Activated B cell treated with CpG ODN at 0.5 μM for 24 hours (primary cell): ENCODE measurements at regions not wholly inside any gene's neighbourhood (a gene's known extent, or its start where the extent isn't known, plus 50 kb on each side); places are given as distances from the start of the nearest gene placed in this dataset.
"Not testable (repeated sequence)": the region's sequence is repeated elsewhere in the genome, so short reads cannot be mapped to it uniquely, and the experiment has no call there.

Source experiments
- ATAC-seq: fragments of 200-7000 bp; cut with Tn5 transposase; one replicate; pipeline ENCODE4 v1.10.0; 2021; ENCODE audit warnings: low read depth, mild to moderate bottlenecking, moderate library complexity
- CTCF ChIA-PET: fragments of 350-600 bp; sonication (Branson Sonifier 250); formaldehyde crosslinking; loops from one replicate; lab custom pipeline; 2021; ENCODE audit warnings: antibody characterized with exemption; lab: Charles Lee
- POLR2A ChIA-PET: fragments of 350-600 bp; sonication (Branson Sonifier 250); formaldehyde crosslinking; loops from one replicate; lab custom pipeline; 2021; ENCODE audit warnings: antibody characterized with exemption; lab: Charles Lee
- DNase-seq: peaks from one replicate; pipeline ENCODE4 v3.0.0; 2022
- H3K27ac Mint-ChIP-seq: one replicate; pipeline ENCODE4 v1.8.0; 2020; ENCODE audit warnings: mixed read lengths
- H3K27me3 Mint-ChIP-seq: one replicate; pipeline ENCODE4 v1.8.0; 2021; ENCODE audit warnings: mixed read lengths
- H3K36me3 Mint-ChIP-seq: one replicate; pipeline ENCODE4 v1.8.0; 2021; ENCODE audit warnings: low read depth, mixed read lengths
- H3K4me1 Mint-ChIP-seq: one replicate; pipeline ENCODE4 v1.8.0; 2021; ENCODE audit warnings: mixed read lengths
- H3K4me3 Mint-ChIP-seq: one replicate; pipeline ENCODE4 v1.8.0; 2020; ENCODE audit warnings: mild to moderate bottlenecking, mixed read lengths
- H3K9me3 Mint-ChIP-seq: one replicate; pipeline ENCODE4 v1.8.0; 2020; ENCODE audit warnings: mixed read lengths
- CTCF ChIP-seq: fragments of 200-600 bp; IDR thresholded peaks from one replicate; pipeline ENCODE4 v1.8.0; 2022; ENCODE audit warnings: antibody characterized with exemption, mild to moderate bottlenecking
- intact Hi-C: fragments of 100-400 bp; cut with micrococcal nuclease; formaldehyde crosslinking; loops from one replicate; pipeline ENCODE4 v1.15.1; 2024

GRCh38 chr17:31646642-31647041, 212.4 kb downstream of the COPRS start:
- no peaks in the 10 kb centered on the region for H3K36me3 Mint-ChIP-seq
- no peak overlapping the region for H3K4me3 Mint-ChIP-seq
- CTCF ChIA-PET = no interaction called here
- peaks cover 7% of the 10 kb centered on the region for H3K9me3 Mint-ChIP-seq
- no peaks in the 10 kb centered on the region for H3K4me1 Mint-ChIP-seq
- TF ChIP-seq CTCF = no peak
- POLR2A ChIA-PET = no interaction called here
- DNase-seq = no peak
- H3K27me3 Mint-ChIP-seq = peaks cover 10% of the 10 kb centered on the region
- no peak for ATAC-seq
- no peak overlapping the region for H3K27ac Mint-ChIP-seq
- intact Hi-C loops = no loop called here

- peaks cover 7% of the 10 kb centered on the region for H3K9me3 Mint-ChIP-seq
- DNase-seq (no peak), ATAC-seq (no peak)
- ChIA-PET CTCF (no interaction called here), POLR2A (no interaction called here)
- peaks cover 11% of the 10 kb centered on the region for H3K27me3 Mint-ChIP-seq
- H3K27ac Mint-ChIP-seq = no peak overlapping the region
- H3K36me3 Mint-ChIP-seq = no peaks in the 10 kb centered on the region
- no peak overlapping the region for H3K4me3 Mint-ChIP-seq
- H3K4me1 Mint-ChIP-seq = no peaks in the 10 kb centered on the region
- TF ChIP-seq CTCF = no peak
- intact Hi-C loops = no loop called here
Measured at GRCh38 chr17:31645351-31645750, 213.7 kb downstream of the COPRS start.

- ChIA-PET CTCF (no interaction called here), POLR2A (no interaction called here)
- Mint-ChIP-seq H3K9me3 (peaks cover 6% of the 10 kb centered on the region), H3K27ac (no peak overlapping the region), H3K4me3 (no peak overlapping the region), H3K36me3 (no peaks in the 10 kb centered on the region), H3K4me1 (no peaks in the 10 kb centered on the region), H3K27me3 (peaks cover 25% of the 10 kb centered on the region)
- TF ChIP-seq CTCF = no peak
- intact Hi-C loops = no loop called here
- ATAC-seq (no peak), DNase-seq (no peak)
Measured at GRCh38 chr17:31631766-31632165, 227.3 kb downstream of the COPRS start.

- H3K36me3 Mint-ChIP-seq, H3K4me3 Mint-ChIP-seq, H3K27ac Mint-ChIP-seq, DNase-seq, POLR2A ChIA-PET, H3K4me1 Mint-ChIP-seq, intact Hi-C loops, H3K9me3 Mint-ChIP-seq, CTCF ChIA-PET, ATAC-seq: not testable (repeated sequence)
- peaks cover 23% of the 10 kb centered on the region for H3K27me3 Mint-ChIP-seq
Measured at GRCh38 chr17:31630866-31631265, 228.2 kb downstream of the COPRS start.

GRCh38 chr17:31629696-31630470, 229.2 kb downstream of the COPRS start:
- ChIA-PET POLR2A (no interaction called here), CTCF (no interaction called here)
- DNase-seq = no peak
- intact Hi-C loops = no loop called here
- Mint-ChIP-seq H3K36me3 (no peaks in the 10 kb centered on the region), H3K4me3 (no peak overlapping the region), H3K9me3 (peaks cover 2% of the 10 kb centered on the region), H3K27ac (no peak overlapping the region), H3K27me3 (peaks cover 23% of the 10 kb centered on the region), H3K4me1 (no peaks in the 10 kb centered on the region)
- TF ChIP-seq CTCF = no peak
- no peak for ATAC-seq
